ENCODE measurements at regions not wholly inside any gene's neighbourhood (a gene's known extent, or its start where the extent isn't known, plus 50 kb on each side); places are given as distances from the start of the nearest gene placed in this dataset.

DNA sequence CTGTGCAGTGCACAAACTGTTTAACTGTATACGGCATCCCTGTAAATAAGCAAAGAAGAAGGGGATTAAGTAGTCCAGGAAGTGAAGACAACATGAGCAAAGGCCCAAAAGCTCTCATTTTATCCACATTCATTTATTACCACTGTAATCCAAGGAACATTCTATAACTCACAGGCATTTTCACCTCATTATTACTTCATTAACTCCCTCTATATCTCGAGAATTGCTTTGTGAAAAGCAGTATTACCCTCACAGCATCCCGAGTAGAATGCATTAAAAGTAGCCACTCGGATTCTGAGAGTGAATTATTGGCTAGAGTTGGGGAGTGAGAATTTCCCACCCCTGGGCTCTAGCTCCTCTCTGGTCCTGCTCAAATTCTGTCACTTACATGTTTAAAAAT is 51.0 kb upstream of the CHCHD3 start:
- Histone ChIP-seq H4K20me1 (ENCODE audit: insufficient read depth, low read length) (no peaks in the 10 kb centered on the region), H3K4me2 (ENCODE audit: low read depth, low read length) (no peak overlapping the region), H3K9ac (ENCODE audit: insufficient read depth, low read depth, low read length) (no peak overlapping the region), H3K4me3 (replicated peaks in 1 of 3; ENCODE audit: insufficient read depth in 1 of 3, low read depth in 2 of 3, low read length in 3 of 3) (no peak overlapping the region), H3K36me3 (replicated peaks in 1 of 2; ENCODE audit: control insufficient read depth in 1 of 2, insufficient read depth in 2 of 2, low read length in 2 of 2) (no peaks in the 10 kb centered on the region), H3K27ac (ENCODE audit: extremely low read length, insufficient read depth, low read length) (no peak overlapping the region), H3K27me3 (ENCODE audit: control insufficient read depth in 1 of 2, insufficient read depth in 2 of 2, low read length in 2 of 2) (peaks cover 0 to 7% of the 10 kb centered on the region in 2 experiments; a peak in 1 of 5 replicates), H2AFZ (ENCODE audit: low read length) (no peak overlapping the region), H3K4me1 (ENCODE audit: insufficient read depth, low read length) (no peaks in the 10 kb centered on the region), H3K79me2 (ENCODE audit: insufficient read depth, low read length) (no peaks in the 10 kb centered on the region), H3K9me3 (ENCODE audit: low read length) (no peaks in the 10 kb centered on the region)
- FAIRE-seq (no peak), DNase-seq (ENCODE audit: low spot score) (no peak), ATAC-seq (no peak)
- CTCF ChIA-PET (ENCODE audit: low intra/inter-chr PET ratio, low total read pairs), result no interaction called here
- in situ Hi-C loops (cut with HindIII; ENCODE audit: extremely low pct_ligation_motif_present, low pct_unique_long_range_greater_than_20kb), result no loop called here
- BruUV-seq (replicated peaks), result no TSS peak
- intact Hi-C loops (cut with micrococcal nuclease; ENCODE audit: unreplicated experiment), result no loop called here
- POLR2A ChIA-PET, result no interaction called here
- 5% methylated on average over 4 of the region's 4 CpGs for WGBS (ENCODE audit: low lambda C conversion rate)
- TF ChIP-seq MXD4 (CRISPR knock-in tag; IDR thresholded peaks at IDR 0.05), result no peak
- TF ChIP-seq, protein P1, sequence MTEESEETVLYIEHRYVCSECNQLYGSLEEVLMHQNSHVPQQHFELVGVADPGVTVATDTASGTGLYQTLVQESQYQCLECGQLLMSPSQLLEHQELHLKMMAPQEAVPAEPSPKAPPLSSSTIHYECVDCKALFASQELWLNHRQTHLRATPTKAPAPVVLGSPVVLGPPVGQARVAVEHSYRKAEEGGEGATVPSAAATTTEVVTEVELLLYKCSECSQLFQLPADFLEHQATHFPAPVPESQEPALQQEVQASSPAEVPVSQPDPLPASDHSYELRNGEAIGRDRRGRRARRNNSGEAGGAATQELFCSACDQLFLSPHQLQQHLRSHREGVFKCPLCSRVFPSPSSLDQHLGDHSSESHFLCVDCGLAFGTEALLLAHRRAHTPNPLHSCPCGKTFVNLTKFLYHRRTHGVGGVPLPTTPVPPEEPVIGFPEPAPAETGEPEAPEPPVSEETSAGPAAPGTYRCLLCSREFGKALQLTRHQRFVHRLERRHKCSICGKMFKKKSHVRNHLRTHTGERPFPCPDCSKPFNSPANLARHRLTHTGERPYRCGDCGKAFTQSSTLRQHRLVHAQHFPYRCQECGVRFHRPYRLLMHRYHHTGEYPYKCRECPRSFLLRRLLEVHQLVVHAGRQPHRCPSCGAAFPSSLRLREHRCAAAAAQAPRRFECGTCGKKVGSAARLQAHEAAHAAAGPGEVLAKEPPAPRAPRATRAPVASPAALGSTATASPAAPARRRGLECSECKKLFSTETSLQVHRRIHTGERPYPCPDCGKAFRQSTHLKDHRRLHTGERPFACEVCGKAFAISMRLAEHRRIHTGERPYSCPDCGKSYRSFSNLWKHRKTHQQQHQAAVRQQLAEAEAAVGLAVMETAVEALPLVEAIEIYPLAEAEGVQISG (CRISPR knock-in tag; IDR thresholded peaks at IDR 0.05), result no peak
- TF ChIP-seq ZNF180 (CRISPR knock-in tag; IDR thresholded peaks at IDR 0.05; ENCODE audit: borderline replicate concordance, low read depth), result no peak
- no peak for TF ChIP-seq SOX13 (IDR thresholded peaks at IDR 0.05)
- no peak for TF ChIP-seq SOX13 (CRISPR knock-in tag; conservative IDR thresholded peaks at IDR 0.05 in 1 of 2, IDR thresholded peaks at IDR 0.05 in 1 of 2)
- TF ChIP-seq SAFB2 (CRISPR knock-in tag; IDR thresholded peaks at IDR 0.05; ENCODE audit: borderline replicate concordance, low read depth), result no peak
- no peak for TF ChIP-seq TBX3 (IDR thresholded peaks at IDR 0.05; ENCODE audit: borderline replicate concordance)
- TF ChIP-seq, protein P2, sequence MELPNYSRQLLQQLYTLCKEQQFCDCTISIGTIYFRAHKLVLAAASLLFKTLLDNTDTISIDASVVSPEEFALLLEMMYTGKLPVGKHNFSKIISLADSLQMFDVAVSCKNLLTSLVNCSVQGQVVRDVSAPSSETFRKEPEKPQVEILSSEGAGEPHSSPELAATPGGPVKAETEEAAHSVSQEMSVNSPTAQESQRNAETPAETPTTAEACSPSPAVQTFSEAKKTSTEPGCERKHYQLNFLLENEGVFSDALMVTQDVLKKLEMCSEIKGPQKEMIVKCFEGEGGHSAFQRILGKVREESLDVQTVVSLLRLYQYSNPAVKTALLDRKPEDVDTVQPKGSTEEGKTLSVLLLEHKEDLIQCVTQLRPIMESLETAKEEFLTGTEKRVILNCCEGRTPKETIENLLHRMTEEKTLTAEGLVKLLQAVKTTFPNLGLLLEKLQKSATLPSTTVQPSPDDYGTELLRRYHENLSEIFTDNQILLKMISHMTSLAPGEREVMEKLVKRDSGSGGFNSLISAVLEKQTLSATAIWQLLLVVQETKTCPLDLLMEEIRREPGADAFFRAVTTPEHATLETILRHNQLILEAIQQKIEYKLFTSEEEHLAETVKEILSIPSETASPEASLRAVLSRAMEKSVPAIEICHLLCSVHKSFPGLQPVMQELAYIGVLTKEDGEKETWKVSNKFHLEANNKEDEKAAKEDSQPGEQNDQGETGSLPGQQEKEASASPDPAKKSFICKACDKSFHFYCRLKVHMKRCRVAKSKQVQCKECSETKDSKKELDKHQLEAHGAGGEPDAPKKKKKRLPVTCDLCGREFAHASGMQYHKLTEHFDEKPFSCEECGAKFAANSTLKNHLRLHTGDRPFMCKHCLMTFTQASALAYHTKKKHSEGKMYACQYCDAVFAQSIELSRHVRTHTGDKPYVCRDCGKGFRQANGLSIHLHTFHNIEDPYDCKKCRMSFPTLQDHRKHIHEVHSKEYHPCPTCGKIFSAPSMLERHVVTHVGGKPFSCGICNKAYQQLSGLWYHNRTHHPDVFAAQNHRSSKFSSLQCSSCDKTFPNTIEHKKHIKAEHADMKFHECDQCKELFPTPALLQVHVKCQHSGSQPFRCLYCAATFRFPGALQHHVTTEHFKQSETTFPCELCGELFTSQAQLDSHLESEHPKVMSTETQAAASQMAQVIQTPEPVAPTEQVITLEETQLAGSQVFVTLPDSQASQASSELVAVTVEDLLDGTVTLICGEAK (IDR thresholded peaks at IDR 0.05), result no peak
- TF ChIP-seq, protein P2 (CRISPR knock-in tag; IDR thresholded peaks at IDR 0.05), result no peak
- no peak for TF ChIP-seq SOX5 (CRISPR knock-in tag; IDR thresholded peaks at IDR 0.05; ENCODE audit: borderline replicate concordance)

All from HepG2 (cell line).